HCEC 1CT (cell line): ENCODE measurements at regions not wholly inside any gene's neighbourhood (a gene's known extent, or its start where the extent isn't known, plus 50 kb on each side); places are given as distances from the start of the nearest gene placed in this dataset.
"Not testable (repeated sequence)": the region's sequence is repeated elsewhere in the genome, so short reads cannot be mapped to it uniquely, and the experiment has no call there.

ENCODE experiments used
- DNase-seq: peaks from one replicate; pipeline ENCODE4 v3.0.0-alpha.2; 2017

DNA sequence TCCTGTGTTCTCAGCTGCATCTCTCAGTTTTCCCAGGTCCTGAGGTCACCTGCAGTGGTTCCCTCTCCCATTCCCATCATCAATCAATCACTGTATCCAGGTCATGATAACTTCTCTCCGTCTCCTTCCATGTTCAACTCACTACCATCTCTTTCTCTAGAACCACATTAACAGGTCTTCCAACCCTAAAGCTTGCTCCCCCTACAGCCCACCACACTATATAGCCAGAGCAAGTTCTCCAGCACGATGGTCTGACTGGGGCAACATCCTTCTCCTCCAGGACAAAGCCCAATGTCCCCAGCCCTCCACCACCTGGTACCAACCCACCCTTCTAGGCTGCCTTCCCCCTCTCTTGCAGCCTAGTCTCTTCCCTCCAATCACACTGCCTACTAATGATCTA, 241.6 kb downstream of the CDK5RAP2 start:
- no peak for DNase-seq

DNA sequence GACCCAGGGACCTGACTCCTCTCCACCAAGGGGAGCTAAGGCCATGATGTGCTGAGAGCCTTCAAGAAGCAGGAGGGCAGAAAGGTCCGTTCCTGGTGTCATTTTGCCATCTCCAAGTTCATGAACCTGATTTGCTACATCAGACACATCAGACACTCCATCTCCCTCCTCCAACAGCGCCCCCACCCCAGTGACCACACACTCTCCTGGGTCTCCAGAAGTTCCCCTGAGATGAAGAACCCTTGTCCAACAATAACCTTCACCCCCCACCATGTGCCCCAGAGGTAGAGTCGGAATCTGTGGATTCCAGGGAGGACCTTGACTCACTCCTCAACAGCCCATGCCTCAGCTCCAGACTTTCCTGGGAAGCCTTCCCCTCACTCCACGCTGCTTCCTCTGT, 242.8 kb downstream of the CDK5RAP2 start:
- DNase-seq: no peak

DNA sequence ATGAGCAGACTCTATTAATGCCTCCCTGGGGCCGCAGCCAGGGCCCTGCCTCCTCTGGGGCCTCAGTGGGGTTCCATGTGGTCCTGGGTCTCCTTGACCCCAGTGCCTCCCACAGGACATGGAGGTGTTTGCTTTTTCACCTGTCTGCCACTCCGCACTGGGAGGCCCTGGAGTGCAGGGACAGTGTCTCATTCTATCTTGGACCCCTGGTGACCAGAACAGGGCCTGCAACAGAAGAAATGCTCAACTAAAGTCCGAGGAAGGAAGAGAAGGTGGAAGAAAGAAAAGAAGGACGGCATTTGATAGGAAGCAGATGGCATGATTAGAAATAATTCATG, 243.2 kb downstream of the CDK5RAP2 start:
- no peak for DNase-seq

DNA sequence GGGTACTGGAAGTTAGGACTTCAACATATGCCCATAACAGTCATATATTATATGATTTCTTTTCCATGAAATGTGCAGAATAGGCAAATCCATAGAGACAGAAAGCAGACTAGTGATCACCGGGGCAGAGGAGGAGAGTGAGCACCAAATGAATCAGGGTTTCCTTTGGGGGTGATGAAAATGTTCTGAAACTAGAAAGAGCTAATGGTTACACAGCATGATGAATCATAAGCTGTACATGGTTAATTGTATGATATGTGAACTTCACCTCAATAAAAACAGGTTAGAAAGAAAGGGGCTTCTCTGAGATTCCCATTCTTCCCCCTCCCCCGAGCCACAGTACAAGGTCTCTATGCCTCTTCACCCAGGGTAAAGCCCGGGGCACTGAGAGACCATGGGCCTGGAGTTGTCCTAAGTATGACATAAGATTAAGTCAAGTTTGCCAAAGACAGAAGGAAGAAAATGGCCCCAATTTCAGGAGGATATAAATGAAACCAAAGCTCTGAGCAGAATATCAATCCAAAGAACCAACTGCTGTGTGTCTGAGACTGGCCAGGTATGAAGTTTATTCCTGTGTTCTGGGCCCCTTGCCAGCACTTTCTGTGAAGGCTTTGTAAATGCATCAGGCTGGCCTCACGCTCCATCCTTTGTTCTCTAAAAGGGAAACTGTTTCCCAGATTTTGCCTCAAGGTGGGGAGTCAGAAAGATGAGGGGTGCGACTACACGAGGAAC, 243.8 kb downstream of the CDK5RAP2 start:
- DNase-seq: peak; percentile 46

DNA sequence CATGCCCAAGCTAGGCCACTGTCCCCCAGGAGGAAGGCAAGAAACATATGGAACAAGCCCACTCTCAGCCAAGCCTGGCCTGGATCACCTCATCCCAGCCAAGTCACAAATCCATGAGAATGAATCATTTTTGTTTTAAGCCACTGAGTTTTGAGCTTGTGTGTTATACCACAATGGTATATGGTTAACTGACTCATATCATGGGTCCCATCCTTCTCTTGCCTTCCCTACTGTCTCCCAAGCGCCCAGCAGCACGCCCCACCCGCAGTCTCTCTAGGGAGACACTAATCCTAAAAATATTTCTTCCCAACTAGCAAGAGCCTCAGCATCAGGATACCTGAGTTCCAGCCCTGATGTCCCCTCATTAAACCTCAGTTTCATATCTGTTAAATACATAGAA, 248.1 kb downstream of the CDK5RAP2 start:
- peak; percentile 66 for DNase-seq

DNA sequence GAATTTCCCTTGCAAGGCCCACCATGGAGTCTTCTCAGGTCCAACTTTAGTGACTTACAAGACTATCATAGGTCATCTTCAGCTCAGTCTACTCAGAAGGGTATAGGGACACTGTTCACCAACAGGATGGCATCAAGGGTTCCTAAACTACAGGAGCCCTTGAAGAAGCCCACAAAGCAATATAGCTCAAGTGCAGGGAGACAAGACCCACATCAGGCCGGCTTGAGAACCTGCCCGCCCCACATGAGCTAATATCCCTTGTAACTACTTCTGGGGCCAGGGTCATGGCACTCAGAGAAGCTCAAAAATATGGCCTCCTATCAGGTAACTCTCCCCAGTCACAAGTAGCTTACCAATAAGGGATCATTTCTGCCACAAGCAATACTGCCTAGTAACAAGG, 249.9 kb downstream of the CDK5RAP2 start:
- DNase-seq: no peak

DNA sequence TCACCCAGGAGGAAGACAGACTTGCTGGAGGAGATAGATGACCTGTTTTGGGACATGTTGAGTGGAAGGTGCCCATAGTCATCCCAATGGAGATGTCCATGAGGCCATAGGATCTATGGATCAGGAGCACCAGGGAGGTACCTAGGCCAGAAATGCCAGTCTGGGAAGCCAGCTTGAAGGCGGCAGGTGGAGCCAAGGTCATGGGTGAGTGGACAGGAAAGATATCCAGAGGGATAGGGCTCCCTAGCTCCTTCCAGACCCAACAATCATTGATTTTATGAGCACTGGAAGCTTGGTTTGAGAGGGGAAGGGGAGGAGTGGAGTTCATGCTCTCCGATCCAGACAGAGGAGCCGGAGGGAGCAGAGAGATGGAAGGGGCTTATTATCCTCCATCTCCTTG, 252.6 kb downstream of the CDK5RAP2 start:
- no peak for DNase-seq

DNA sequence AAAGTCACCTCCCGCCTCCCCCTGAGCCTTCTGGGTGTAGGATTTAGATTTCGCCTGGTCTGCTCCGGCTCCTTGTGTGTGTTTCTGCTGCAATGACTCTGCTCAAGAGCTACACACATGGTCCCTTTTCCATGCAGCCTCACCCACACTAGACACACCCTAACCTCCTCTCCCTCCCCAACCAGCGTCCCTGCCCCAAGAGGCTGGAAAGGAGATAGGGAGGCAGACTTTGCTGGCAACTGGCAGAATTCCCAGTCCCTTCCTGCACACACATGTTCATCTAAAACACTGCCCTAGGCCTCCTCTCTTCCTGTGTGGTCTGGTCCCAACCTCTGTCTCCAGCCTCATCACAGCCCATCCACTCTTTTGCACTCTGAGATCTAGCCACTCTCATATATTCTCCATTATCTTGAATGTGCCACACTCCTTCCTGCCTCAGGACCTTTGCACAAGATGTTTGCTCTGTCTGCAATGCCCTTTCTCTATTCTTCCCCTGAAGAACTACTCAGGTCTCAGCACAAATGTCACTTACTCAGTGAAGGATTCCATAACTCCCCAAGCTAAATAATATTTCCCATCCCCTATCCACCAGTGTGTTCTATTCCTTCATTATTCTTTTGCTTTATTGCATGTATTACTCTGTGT, 253.8 kb downstream of the CDK5RAP2 start:
- no peak for DNase-seq

DNA sequence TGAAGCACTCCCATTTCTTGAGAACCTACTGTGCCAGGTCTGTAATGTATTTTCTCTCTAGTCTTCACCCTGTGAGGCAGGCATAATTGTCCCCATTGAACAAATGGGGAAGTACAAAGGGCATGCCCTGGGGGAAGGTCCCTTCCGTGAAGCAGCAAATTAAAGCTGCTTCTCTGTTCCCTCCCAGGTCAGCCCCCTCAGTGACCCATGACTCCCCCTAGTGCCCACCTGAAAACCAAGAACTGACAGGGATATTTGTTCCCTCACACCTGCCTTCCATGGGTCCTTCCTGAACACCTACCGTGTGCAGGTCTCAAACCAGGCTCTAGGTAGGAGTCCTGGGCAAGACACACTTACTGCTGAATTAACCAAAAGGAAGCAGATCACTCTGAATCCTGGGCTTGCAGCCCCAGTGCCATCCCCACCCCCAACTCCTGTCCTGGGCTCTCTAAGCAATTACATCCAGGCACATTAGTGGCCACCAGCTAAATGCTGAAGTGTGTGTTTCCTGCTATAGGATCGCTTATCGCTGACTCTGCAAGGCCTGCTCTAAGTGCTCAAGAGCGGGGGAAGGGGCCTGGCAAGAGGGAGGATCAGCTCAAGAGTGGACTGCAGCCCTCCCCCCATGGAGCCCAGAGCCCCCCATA, 254.8 kb downstream of the CDK5RAP2 start:
- no peak for DNase-seq

DNA sequence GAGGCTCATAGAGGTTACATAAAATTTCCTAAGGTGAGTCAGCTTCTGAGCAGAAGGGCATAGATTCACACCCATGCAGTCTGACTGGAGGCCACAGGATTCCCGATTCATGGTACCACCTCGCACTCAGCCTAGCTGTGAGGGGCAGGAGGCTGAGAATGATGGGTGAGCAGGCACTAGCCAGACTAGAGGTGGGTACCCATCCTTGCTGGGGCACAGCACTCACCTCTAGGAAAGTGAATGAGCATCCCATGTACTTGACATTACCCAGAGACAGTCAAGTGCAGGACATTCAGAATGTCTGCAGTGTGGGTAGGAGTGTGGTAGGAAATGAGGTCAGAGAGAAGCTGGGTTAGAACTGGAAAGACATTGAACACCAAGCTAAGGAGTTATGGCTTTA, 255.5 kb downstream of the CDK5RAP2 start:
- no peak for DNase-seq

DNA sequence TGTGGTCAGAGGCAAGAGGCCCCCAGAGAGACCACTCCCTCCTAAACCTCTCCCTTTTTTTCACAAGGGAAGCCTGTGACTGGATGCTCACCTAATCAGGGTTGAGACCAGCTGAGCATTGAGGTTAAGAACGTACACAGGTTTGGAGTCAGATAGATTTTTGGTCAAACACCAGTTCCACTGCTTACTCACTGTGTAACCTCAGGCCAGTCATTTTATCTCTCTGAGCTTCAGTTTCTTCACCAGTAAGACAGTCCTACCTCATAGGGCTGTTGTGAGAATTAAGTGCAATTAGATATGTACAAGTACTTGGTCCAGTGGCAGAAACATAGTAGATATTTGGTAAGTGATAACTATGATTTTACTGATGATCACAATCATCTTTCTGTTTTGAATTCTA, 256.8 kb downstream of the CDK5RAP2 start:
- DNase-seq: no peak

DNA sequence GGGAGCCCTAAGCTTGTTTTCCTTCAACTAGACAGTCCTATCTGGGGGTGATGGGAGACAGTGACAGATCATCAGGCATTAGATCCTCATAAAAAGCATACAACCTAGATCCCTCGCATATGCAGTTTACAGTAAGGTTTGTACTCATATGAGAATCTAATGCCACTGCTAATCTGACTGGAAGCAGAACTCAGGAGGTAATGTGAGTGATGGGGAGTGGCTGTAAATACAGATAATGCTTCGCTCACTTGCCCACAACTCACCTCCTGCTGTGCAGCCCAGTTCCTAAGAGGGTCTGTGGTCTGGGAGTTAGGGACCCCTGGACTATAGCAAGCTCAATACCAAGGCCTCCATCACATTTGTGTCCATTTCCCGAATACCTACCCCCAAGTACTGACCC, 260.5 kb downstream of the CDK5RAP2 start:
- DNase-seq: no peak

DNA sequence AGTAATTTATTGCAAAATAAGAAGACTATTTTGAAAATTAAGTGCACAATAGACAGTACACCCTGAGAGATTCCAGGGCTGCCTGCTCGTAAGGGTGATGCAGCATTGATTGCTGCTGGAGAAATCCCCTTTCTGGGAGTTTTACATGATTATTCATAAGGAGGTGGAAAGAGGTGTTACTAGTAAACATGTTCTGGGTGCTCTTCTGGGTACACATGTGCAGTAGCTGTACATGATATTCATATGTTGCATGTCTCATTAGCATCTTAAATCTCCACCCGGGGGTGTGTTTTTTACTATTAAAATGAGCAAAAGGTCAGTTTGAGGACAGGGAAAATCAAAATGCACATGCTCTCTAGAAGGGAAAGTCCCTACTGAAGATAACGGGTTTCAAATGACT, 264.8 kb downstream of the CDK5RAP2 start:
- no peak for DNase-seq

DNA sequence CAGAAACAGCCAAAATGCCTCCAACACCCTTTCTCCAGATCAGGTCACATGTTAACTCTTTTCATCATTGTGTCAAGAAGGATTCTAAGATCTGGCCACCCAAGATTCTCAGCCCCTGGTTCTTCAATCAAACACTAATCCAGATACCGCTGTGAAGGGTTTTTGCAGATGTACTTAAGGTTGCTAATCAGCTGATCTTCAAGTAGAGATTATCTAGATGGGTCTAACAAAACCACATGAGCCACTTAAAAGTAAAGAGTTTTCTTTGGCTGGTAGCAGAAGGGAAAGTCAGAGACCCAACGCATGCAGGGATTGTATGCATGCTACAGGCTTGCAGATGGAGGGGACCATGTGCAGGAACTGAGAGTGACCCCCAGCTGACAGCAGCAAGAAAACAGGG, 267.9 kb downstream of the CDK5RAP2 start:
- no peak for DNase-seq

DNA sequence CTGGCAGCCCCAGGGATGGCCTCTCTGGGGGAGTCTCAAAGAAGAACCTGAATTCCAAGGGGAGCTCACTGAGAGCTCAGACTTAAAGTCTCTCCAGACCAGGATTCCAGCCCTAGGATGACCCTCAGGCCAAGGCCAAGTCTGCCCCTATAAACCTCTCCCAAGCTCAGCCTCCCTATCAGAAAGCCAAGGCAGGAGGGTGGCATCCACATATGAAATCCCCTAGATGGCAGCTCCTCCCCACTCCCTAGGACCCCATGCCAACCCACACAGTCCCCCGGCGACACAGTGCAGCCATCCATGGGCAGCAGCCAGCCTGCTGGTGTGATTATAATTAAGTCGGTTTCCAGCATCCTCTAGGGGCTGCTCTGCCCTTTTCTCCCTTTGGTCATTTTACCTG, 269.9 kb downstream of the CDK5RAP2 start:
- no peak for DNase-seq

DNA sequence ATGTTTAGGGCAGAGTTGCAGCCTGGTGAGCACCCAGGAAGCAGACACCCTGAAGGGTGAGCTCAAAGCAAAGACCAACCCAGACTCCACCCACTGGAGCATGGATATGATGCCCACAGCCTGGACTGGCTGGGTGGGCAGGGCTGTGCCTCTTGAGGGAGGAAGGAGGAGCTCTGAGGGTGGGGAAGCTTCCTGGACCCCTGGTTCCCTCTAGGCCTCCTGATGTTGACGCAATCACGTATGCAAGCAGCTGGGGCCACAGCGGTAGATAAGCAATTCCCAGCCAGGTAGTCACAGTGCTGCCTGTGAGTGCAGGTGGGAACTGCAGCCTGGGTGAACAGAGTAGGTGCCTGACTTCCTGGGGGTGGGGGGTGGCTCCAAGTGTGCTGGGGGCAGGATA, 271.5 kb downstream of the CDK5RAP2 start:
- no peak for DNase-seq

DNA sequence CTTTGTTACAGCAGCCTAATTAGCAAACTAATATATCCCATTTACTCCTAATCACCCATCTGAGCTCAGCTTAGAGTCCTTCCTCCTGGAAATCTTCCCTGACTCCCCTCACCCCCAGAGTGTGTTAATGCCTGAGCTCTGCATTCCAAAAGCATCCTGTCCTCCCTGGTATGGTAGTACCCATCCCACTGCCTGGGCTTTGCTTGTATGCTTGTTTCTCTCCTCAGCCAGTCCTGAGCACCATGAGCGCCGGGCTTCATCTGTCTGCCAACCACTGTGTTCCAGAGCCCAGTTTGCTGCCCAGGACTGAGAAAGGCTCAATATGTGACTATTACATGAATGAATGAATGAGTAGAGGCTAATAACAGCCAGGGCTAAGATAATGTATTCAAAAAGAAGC, 272.4 kb downstream of the CDK5RAP2 start:
- no peak for DNase-seq

DNA sequence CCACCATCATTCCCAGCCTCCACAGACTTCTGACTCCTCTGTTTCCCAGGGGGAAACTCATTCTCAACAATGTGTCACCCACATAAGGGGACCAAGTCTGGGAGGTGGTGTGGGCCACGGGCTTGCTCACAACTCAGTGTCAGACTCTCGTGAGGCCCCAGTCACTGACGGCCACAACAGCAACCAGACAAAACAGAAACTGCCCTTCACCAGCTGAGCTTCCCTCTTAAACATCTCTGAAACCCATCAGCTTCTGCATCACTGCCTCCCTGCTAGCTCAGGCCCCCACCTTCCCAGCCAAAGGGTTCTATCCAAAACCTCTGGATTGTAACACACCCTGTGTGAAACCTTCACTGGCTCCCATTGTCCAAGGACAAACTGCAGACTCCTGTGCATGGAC, 273.4 kb downstream of the CDK5RAP2 start:
- DNase-seq: no peak

DNA sequence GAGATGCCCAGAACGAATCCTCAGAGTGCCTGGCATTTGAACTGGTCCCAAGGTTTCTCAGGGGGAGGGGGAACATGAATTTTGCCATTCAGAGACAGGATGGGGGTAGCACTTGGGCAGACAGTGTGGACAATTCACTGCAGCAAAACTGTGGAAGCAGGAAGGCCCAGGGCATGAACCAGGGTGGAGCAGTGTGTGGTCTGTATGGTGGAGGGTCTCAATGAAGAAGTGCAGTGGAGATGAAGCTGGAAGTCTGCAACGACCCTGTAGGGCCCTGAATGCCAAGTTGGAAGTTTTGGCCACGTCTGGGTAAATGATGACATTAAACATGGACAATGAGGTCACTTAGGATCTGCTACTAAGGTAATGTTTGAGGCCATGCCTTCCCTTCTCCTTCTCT, 273.9 kb downstream of the CDK5RAP2 start:
- no peak for DNase-seq

DNA sequence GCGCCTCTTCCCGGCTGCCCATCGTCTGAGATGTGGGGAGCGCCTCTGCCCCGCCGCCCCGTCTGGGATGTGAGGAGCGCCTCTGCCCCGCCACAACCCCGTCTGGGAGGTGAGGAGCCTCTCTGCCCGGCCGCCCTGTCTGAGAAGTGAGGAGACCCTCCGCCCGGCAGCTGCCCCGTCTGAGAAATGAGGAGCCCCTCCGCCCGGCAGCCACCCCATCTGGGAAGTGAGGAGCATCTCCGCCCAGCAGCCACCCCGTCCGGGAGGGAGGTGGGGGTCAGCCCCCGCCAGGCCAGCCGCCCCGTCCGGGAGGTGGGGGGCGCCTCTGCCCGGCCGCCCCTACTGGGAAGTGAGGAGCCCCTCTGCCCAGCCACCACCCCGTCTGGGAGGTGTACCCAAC, 275.1 kb downstream of the CDK5RAP2 start:
- DNase-seq: not testable (repeated sequence)

DNA sequence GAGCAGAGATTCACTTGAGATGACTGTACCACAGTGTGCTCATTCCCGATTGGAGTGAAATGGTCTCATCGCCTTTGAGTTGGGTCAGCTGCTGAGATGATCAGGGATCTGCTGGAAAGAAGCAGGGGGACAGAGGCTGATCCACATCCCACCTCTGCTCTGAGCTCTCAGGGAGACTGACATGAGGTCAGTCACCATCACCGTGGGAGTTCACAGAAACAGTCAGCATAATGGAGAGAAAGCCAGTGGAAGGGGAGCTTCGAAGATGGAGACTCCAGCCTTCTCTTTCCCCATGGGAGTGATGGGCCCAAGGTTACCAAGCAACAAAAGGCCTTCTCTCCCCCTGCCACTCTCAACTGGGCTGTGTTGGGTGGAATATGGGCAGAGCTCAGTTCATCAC, 276.4 kb downstream of the CDK5RAP2 start:
- DNase-seq: no peak

DNA sequence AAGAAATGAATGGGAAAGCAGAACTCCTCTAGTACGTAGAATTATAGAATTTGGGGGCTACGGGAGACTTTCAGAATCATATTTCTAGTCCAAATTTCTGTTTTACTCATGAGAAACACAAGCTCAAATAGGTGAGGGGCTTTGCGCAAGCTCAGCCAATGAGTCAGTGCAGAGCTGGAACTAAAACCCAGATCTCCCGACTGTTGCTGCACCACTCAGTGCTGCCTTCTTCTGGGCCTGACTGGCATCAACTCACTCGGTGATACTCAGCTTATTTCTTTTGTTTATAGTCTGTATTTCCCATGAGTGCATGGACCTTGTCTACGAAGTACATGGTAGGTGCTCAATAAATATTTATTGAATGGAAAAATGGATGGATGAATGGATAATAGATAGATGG, 280.2 kb downstream of the CDK5RAP2 start:
- no peak for DNase-seq

DNA sequence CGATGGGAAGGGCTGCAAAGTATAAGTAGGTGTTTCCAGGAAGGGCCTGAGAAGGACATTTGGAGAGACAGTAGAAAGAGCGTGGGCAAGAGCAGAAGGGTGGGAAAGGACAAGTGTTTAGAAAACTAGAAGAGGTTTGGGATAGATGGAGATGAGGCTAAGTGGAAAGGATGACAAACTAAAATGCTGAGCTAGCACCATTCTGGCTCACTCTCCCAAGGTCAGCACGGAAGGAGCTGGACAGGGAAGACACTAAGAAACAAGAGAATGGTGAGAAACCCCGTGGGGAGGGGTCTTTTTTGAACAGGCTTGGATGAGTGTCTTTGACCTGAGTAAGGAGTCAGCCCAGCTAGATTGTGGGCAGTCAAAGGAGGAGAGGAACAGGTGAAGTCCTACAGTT, 286.0 kb downstream of the CDK5RAP2 start:
- no peak for DNase-seq

DNA sequence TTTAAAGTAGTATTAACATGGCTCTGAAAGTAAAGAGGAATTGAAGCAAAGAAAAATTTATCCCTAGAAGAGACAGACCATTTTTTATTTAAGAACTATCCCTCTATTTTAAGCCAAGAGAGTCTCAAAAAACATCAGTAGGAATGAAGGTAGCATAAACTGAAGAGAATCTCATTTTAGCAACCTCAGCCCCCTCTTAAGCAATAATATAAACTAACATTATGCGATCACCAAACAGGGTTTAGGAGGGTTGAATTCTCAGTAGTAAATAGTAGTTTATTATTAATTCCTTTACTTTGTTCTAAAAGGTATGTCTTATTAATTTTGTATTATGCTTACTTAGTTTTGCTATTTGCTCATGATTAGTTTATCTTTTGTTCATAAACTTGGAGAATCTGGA, 287.4 kb downstream of the CDK5RAP2 start:
- DNase-seq: no peak

DNA sequence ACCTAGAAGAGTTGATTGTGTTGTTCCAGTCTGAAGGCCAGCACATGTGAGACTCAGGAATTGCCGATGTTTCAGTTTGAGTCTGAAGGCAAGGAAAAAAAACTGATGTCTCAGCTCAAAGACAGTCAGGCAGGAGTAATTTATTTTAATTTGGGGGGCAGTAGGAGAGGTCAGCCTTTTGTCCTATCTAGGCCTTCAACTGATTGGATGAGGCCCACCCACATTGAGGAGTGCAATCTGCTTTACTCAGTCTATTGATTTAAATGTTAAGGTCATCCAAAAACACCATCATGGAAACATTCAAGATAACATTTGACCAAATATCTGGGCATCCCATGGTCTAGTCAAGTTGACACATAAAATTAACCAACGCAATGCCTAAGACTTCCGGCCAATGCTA, 288.9 kb downstream of the CDK5RAP2 start:
- no peak for DNase-seq
